ENCODE measurements at regions not wholly inside any gene's neighbourhood (a gene's known extent, or its start where the extent isn't known, plus 50 kb on each side); places are given as distances from the start of the nearest gene placed in this dataset.
"Not testable (repeated sequence)": the region's sequence is repeated elsewhere in the genome, so short reads cannot be mapped to it uniquely, and the experiment has no call there.

- CTCF ChIA-PET = no interaction called here
- POLR2A ChIA-PET = no interaction called here
- no peak for DNase-seq (ENCODE audit: extremely low spot score)
- no peak for TF ChIP-seq CTCF (IDR thresholded peaks at IDR 0.05; ENCODE audit: control extremely low read depth, extremely low read depth, low read depth, missing control alignments)
Observed at GRCh38 chr3:35224565-35225295, 414.6 kb upstream of the ARPP21 start.

- TF ChIP-seq CTCF (IDR thresholded peaks at IDR 0.05; ENCODE audit: control extremely low read depth, extremely low read depth, low read depth, missing control alignments) = no peak
- CTCF ChIA-PET = no interaction called here
Observed at GRCh38 chr3:35241236-35241635, 398.1 kb upstream of the ARPP21 start.

GRCh38 chr3:35254917-35255316 is 384.4 kb upstream of the ARPP21 start:
- no peak for DNase-seq (ENCODE audit: extremely low spot score)
- CTCF ChIA-PET = interaction anchor here (1.2 kb wide), 1 partner anchor 13 kb away, joined by 3 read pairs; no protein-coding TSS in a partner anchor
- POLR2A ChIA-PET = no interaction called here

More at GRCh38 chr3:35241236-35241635, 398.1 kb upstream of the ARPP21 start:
- no peak for DNase-seq (ENCODE audit: extremely low spot score)
- POLR2A ChIA-PET = no interaction called here

GRCh38 chr3:35257641-35258040 is 381.7 kb upstream of the ARPP21 start:
- ChIA-PET CTCF (no interaction called here), POLR2A (no interaction called here)
- no peak for TF ChIP-seq CTCF (IDR thresholded peaks at IDR 0.05; ENCODE audit: control extremely low read depth, extremely low read depth, low read depth, missing control alignments)
- DNase-seq (ENCODE audit: extremely low spot score) = no peak

More at GRCh38 chr3:35254917-35255316, 384.4 kb upstream of the ARPP21 start:
- no peak for TF ChIP-seq CTCF (IDR thresholded peaks at IDR 0.05; ENCODE audit: control extremely low read depth, extremely low read depth, low read depth, missing control alignments)

- CTCF ChIA-PET = no interaction called here
- TF ChIP-seq CTCF (IDR thresholded peaks at IDR 0.05; ENCODE audit: control extremely low read depth, extremely low read depth, low read depth, missing control alignments) = no peak
- POLR2A ChIA-PET = no interaction called here
- no peak for DNase-seq (ENCODE audit: extremely low spot score)
Observed at GRCh38 chr3:35262406-35262805, 376.9 kb upstream of the ARPP21 start.

- DNase-seq (ENCODE audit: extremely low spot score) = no peak
- no peak for TF ChIP-seq CTCF (IDR thresholded peaks at IDR 0.05; ENCODE audit: control extremely low read depth, extremely low read depth, low read depth, missing control alignments)
- ChIA-PET CTCF (no interaction called here), POLR2A (no interaction called here)
Observed at GRCh38 chr3:35263477-35263876, 375.8 kb upstream of the ARPP21 start.

GRCh38 chr3:35266065-35266464 is 373.3 kb upstream of the ARPP21 start:
- POLR2A ChIA-PET; DNase-seq (ENCODE audit: extremely low spot score); CTCF ChIA-PET: not testable (repeated sequence)
